Spleen (tissue), 11 donors: ENCODE measurements at regions not wholly inside any gene's neighbourhood (a gene's known extent, or its start where the extent isn't known, plus 50 kb on each side); places are given as distances from the start of the nearest gene placed in this dataset.

Experiments used
- DNase-seq: peaks from one replicate; pipeline ENCODE4 v3.0.0-alpha.2; 2020
- H3K27ac ChIP-seq, 8 donors: fragments of 200-600 bp; sonication (generic) in 7 of 8; 1 replicate in 4 of 8; 2 replicates in 4 of 8; pipeline versions ENCODE4 v1.5.0 to v1.8.0; 2016 to 2021; ENCODE audit warnings: inconsistent platforms in 4 of 8, mild to moderate bottlenecking in 4 of 8, moderate library complexity in 1 of 8
- H3K27me3 ChIP-seq, 7 donors: fragments of 200-600 bp; sonication (generic) in 6 of 7; replicated peaks in 1 of 7; 1 replicate in 4 of 7; 2 replicates in 3 of 7; pipeline versions ENCODE4 v1.5.0 to v1.8.0; 2016 to 2021; ENCODE audit warnings: inconsistent platforms in 3 of 7, mild to moderate bottlenecking in 1 of 7
- H3K36me3 ChIP-seq, 6 donors: fragments of 200-600 bp; sonication (generic) in 5 of 6; 1 replicate in 4 of 6; 2 replicates in 2 of 6; pipeline versions ENCODE4 v1.5.0 to v1.8.0; 2016 to 2021; ENCODE audit warnings: inconsistent platforms in 2 of 6
- H3K4me1 ChIP-seq, 6 donors: fragments of 200-600 bp; sonication (generic) in 5 of 6; 1 replicate in 3 of 6; 2 replicates in 3 of 6; pipeline versions ENCODE4 v1.5.0 to v1.8.0; 2016 to 2021; ENCODE audit warnings: inconsistent platforms in 3 of 6
- H3K4me3 ChIP-seq, 8 donors: fragments of 200-600 bp; sonication (generic) in 7 of 8; 1 replicate in 4 of 8; 2 replicates in 4 of 8; pipeline versions ENCODE4 v1.5.0 to v1.8.0; 2016 to 2021; ENCODE audit warnings: inconsistent platforms in 4 of 8, mild to moderate bottlenecking in 4 of 8, moderate library complexity in 2 of 8
- H3K9me3 ChIP-seq, 8 donors: fragments of 200-600 bp; sonication (generic) in 7 of 8; 1 replicate in 4 of 8; 2 replicates in 4 of 8; pipeline versions ENCODE4 v1.5.0 to v1.8.0; 2016 to 2021; ENCODE audit warnings: inconsistent platforms in 4 of 8
- CTCF ChIP-seq, 11 experiments: fragments of 200-600 bp in 7 of 11; fragments of 450-650 bp in 4 of 11; sonication (generic) in 4 of 11; IDR thresholded peaks in 8 of 11; conservative IDR thresholded peaks in 3 of 11; 1 replicate in 7 of 11; 2 replicates in 4 of 11; pipeline versions ENCODE4 v1.4.0 to v1.8.0; 2016 to 2021; ENCODE audit warnings: antibody characterized with exemption in 11 of 11, inconsistent platforms in 4 of 11, mild to moderate bottlenecking in 1 of 11
- POLR2A ChIP-seq, 3 donors: fragments of 450-650 bp; IDR thresholded peaks; one replicate each; pipeline ENCODE4 v1.5.1; 2017; ENCODE audit warnings: antibody characterized with exemption in 3 of 3, mild to moderate bottlenecking in 1 of 3
- POLR2AphosphoS5 ChIP-seq, 3 donors: sonication (generic); formaldehyde crosslinking; IDR thresholded peaks; one replicate each; pipeline ENCODE4 v1.5.1; 2017; ENCODE audit warnings: antibody characterized with exemption in 3 of 3
- WGBS, 5 donors: extraction: QIAGEN DNeasy Blood & Tissue Kit in 3 of 5; methylation state at CpG; one replicate each; pipeline versions ENCODE4 v1.1.5 to v1.1.7; 2013 to 2018; 5-methylcytosine and 5-hydroxymethylcytosine counted together
- intact Hi-C: fragments of 100-400 bp; cut with DNase I; formaldehyde crosslinking; loops from one replicate; pipeline ENCODE4 v1.15.0; 2023; ENCODE audit warnings: low total_unique reads
- donor health status: healthy with polysubstance abuse.
- donor health status: DM: no; HTN: no; CAD: no; lungs with moderate emphysema.
- donor health status: DM: no; HTN: no; CAD: no.
- donor health status: Bipolar disorder and iron deficiency.
- donor health status: healthy.
- donor health status: DM: no; HTN: no; CAD: no.
- donor health status: DM: yes; HTN: yes; CAD: no.

GRCh38 chr2:46813680-46814079 lies 101.9 kb downstream of the MCFD2 start:
- intact Hi-C loops = no loop called here
- peaks cover 0 to 10% (median 2%) of the 10 kb centered on the region in 8 donors for H3K9me3 ChIP-seq
- no peak for TF ChIP-seq CTCF (IDR thresholded peaks at IDR 0.05 in 8 of 11, conservative IDR thresholded peaks at IDR 0.05 in 3 of 11)
- no peak for TF ChIP-seq POLR2A (IDR thresholded peaks at IDR 0.05)
- TF ChIP-seq POLR2AphosphoS5 (IDR thresholded peaks at IDR 0.05) = no peak
- DNase-seq = no peak
- H3K4me1 ChIP-seq = peaks cover 0 to 15% (median 6%) of the 10 kb centered on the region in 6 donors
- WGBS, 5 donors = 84 to 91% (median 90%) methylated on average over 4 of the region's 4 CpGs
- peak overlapping the region in 7 of 8 donors; percentile 58 to 81 (median 74) for H3K27ac ChIP-seq
- H3K4me3 ChIP-seq = no peak overlapping the region
- H3K36me3 ChIP-seq = no peaks in the 10 kb centered on the region
- peaks cover 0 to 3% (median 0%) of the 10 kb centered on the region in 7 donors for H3K27me3 ChIP-seq

GRCh38 chr2:46813020-46813415 lies 102.6 kb downstream of the MCFD2 start:
- 82 to 93% (median 84%) methylated on average over 6 of the region's 6 CpGs for WGBS, 5 donors
- TF ChIP-seq CTCF (IDR thresholded peaks at IDR 0.05 in 8 of 11, conservative IDR thresholded peaks at IDR 0.05 in 3 of 11) (no peak), POLR2AphosphoS5 (IDR thresholded peaks at IDR 0.05) (peak in 2 of 3 donors; percentile 9 to 20), POLR2A (IDR thresholded peaks at IDR 0.05) (no peak)
- Histone ChIP-seq H3K9me3 (peaks cover 0 to 10% (median 2%) of the 10 kb centered on the region in 8 donors), H3K4me1 (peaks cover 0 to 15% (median 6%) of the 10 kb centered on the region in 6 donors), H3K27ac (peak overlapping the region; percentile 9 to 81 (median 73)), H3K27me3 (peaks cover 0 to 3% (median 0%) of the 10 kb centered on the region in 7 donors), H3K4me3 (no peak overlapping the region), H3K36me3 (no peaks in the 10 kb centered on the region)
- peak; percentile 65 for DNase-seq
- intact Hi-C loops = no loop called here
